ENCODE measurements at regions not wholly inside any gene's neighbourhood (a gene's known extent, or its start where the extent isn't known, plus 50 kb on each side); places are given as distances from the start of the nearest gene placed in this dataset.
"Not testable (repeated sequence)": the region's sequence is repeated elsewhere in the genome, so short reads cannot be mapped to it uniquely, and the experiment has no call there.

- no peak for DNase-seq
These were observed 130.9 kb downstream of the MYCN start for GRCh38 chr2:16071039-16071864.

DNA sequence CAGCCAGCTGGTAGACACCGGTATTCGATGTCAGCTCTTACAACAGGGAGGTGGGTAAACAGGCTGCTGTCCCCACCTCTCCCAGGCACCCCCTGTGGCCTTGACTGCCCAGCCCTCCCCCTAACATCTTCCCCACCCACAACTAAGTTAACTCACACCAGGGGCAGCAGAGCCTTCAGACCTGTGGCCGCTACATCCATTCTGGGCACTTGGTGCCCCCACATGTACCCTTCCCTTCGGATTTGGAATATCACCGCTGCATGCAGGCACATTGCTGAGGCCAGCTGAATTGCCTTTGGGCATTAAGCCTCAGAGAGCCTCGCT, 130.3 kb downstream of the MYCN start:
- no peak for DNase-seq

DNA sequence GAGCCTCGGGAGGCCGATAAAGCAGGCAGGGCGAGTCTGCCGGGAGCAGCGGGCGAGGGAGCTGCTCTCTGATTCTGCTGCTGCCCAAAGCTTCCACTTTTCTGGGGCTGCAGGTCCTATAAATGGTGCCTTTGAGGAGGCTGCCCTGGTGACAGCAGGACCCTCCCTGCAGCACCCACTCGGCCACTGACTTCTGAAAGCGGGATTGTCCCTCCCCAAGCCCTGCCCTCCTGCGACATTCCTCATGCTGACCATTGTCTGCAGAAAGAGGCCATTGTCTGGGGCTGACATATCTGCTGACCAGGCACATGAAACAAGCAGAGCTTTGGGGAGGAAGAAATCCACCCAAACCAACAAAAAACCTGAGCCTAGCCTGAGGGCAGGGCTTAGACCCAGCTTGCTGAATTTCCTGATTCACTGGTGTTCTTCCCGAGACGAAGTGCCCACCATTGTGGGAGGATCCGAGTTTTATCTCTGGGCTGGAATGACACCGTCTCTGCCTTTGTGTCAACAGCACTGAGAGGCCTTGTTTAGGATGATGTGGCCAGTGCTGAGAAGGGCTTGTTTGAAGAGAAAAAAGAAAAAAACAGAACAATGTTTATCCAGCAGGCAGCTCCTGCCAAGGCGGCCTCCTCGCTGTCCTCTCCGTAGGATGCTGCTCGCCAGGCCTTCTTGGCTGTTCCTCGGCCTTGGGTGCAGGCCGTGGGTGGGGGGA, 129.7 kb downstream of the MYCN start:
- DNase-seq = no peak

GRCh38 chr2:16069663-16069932, 129.2 kb downstream of the MYCN start:
- no peak for DNase-seq

GRCh38 chr2:16068552-16068940, 128.2 kb downstream of the MYCN start:
- DNase-seq = no peak

- DNase-seq = no peak
These were observed 127.7 kb downstream of the MYCN start for GRCh38 chr2:16067866-16068551.

DNA sequence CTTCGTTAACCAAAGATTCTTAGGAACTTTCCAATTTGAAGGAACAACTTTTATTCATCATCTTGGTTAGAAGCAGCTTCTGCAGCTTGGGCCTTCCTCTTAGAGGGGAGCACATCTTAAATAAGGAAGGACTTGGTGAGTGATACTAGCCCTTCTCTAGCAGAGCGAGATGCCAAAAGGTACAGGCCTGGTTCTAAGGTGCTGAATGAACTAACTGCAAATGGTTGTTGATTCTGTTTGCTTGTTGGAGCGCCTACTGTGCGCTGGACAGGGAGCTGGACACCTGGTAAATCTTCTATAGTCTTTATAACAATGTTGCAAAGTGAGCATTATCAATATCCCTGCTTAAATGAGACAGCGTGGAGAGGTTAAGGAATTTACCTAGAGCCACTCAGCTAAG, 127.1 kb downstream of the MYCN start:
- no peak for DNase-seq

- DNase-seq = no peak
These were observed 126.7 kb downstream of the MYCN start for GRCh38 chr2:16067037-16067406.

DNA sequence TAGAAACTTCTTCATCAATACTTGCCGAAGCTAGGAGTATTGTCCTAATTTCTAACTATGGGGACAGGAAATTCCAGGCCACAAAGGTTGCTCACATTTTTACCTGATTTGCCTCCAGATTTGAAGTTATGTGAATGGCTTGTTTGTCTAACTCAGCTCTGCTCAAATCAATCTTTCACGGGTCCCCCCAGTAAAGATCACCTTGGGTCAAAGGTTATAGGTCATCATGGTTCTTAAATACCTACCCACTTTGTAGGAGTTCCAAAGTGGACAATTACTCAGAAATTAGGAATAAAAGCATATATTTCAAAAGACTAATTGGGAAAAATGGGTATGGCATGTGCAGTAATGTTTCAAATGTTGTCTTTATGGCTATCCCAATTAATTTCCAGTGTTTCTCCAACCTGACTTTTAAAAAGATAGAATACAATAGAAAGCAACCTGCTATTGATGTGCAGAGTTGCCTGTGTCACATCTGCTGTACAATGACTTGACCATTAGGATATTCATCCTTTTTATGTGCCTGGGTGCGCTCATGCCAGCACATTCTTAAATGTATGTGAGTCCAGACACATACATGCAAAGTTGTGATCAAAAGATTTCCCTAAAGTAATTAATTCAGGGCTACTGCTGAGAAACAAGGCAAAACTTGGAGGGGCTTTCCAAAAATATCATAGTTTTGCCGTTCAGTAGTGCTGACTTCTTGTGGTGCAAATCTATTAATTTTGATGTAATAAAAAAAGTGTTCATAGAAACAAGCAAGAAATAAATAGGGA, 126.1 kb downstream of the MYCN start:
- no peak for DNase-seq

DNA sequence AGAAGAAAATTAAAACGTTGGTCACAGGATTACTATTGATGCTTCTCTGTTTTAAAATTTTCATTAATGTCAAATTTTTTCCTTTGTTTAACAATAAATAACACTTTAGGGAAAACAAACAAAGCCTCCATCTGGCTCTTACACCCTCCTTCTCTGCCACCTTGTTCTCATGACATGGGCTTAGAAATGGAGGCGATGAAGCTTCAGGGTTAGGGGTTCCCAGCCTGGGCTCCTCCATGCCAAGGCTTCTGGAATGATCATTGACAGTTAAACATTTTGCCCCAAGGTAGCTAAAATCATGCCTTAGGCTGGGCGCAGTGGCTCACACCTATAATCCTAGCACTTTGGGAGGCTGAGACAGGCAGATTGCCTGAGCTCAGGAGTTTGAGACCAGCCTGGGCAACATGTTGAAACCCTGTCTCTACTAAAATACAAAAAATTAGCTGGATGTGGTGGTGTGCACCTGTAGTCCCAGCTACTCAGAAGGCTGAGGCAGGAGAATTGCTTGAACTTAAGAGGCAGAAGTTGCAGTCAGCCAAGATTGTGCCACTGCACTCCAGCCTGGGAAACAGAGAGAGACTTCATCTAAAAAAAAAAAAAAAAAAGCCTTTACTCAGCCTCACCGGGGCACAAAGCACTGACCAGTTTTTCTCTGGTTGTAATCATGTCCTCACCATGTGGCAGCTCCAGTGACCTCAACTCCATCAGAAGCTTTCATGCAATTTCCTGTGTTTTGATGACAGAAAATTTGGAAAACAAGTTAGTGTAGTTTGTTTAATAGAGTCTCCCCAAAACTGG, 125.1 kb downstream of the MYCN start:
- DNase-seq = not testable (repeated sequence)

GRCh38 chr2:16064745-16065144, 124.4 kb downstream of the MYCN start:
- no peak for DNase-seq

DNA sequence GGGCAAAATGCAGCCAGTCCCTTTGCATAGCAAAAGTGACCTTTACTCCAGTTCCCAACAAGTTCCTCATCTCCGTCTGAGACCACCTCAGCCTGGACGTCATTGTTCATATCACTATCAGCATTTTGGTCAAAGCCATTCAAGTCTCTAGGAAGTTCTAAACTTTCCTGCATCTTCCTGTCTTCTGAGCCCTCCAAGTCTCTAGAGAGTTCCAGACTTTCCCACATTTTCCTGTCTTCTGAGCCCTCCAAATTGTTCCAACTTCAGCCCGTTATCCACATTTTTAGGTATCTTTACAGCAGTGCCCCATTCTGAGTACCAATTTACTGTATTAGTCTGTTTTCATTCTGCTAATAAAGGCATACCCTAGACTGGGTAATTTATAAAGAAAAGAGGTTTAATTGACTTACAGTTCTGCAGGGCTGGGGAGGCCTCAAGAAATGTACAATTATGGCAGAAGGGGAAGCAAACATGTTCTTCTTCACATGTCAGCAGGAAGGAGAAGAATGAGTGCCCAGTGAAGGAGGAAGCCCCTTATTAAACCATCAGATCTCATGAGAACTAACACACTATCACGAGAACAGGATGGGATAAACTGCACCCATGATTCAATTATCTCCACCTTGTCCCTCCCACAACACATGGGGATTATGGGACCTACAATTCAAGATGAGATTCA, 123.7 kb downstream of the MYCN start:
- DNase-seq = no peak

- no peak for DNase-seq
These were observed 123.0 kb downstream of the MYCN start for GRCh38 chr2:16063251-16063850.

- no peak for DNase-seq
These were observed 122.3 kb downstream of the MYCN start for GRCh38 chr2:16062471-16063250.

GRCh38 chr2:16061441-16062217, 121.3 kb downstream of the MYCN start:
- no peak for DNase-seq

GRCh38 chr2:16060936-16061338, 120.6 kb downstream of the MYCN start:
- DNase-seq = no peak

- no peak for DNase-seq
These were observed 120.0 kb downstream of the MYCN start for GRCh38 chr2:16060125-16060935.

DNA sequence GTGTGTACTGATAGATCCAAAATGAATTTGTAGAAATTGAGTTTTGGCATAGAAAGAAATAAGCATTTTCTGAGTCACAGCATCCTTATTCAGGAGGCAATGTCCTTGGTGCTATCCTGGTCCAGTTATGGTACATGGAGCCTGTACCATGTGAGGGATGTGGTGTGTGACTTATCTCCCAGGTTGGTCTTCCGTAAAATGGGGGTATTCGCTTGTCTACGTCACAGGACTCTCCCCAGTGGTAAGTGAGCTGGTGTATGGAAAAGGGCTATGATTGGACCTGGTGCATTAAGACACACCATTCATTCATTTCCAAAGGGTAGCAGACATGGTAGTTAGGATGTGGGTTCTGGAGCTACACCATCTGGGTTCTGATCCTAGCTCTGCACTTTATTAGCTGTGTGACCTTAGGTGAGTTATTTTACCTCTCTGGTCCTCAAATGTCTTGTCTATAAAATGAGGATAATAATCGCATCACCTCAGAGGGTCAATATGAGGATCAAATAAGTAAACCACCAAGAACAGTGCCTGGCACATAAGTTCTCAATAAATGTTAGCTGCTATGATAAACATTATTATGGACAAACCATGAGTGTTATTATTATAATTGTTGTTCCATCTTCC, 119.2 kb downstream of the MYCN start:
- no peak for DNase-seq

All from OCI-M1 (cell line).